Endometrium (tissue), 2 donors: ENCODE measurements at regions not wholly inside any gene's neighbourhood (a gene's known extent, or its start where the extent isn't known, plus 50 kb on each side); places are given as distances from the start of the nearest gene placed in this dataset.
"Not testable (repeated sequence)": the region's sequence is repeated elsewhere in the genome, so short reads cannot be mapped to it uniquely, and the experiment has no call there.

ENCODE experiments used
- FAIRE-seq: peaks from 2 replicates; lab custom pipeline; 2012; peaks lifted over from hg19 to GRCh38; lab: Jason Lieb, UNC
- donor health status: control.
- donor health status: control.

GRCh38 chr4:134501973-134502643, 300.5 kb upstream of the PABPC4L start:
- no peak for FAIRE-seq

- not testable (repeated sequence) for FAIRE-seq
Measured at GRCh38 chr4:134501488-134501887, 299.9 kb upstream of the PABPC4L start.

DNA sequence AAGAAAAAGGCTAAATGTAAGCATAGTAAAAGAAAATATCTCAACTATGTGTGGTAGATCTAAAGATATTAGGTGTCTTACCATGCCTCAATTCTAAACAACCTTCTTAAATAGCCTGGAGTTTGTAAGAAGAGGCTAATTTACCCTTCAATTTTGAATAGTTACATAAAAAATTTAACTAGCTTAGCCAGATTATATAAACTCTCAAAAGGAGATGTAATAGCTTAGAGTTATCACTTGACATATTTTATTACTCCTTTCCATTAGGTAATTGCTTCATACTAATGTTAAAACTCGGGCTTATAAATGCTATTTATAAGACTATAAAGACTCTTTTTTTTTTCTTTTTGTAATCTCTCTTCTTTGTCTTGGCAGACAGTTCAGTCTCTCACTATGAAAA, 297.5 kb upstream of the PABPC4L start:
- FAIRE-seq: peak; percentile 83

- no peak for FAIRE-seq
Measured at GRCh38 chr4:134490863-134491262, 289.3 kb upstream of the PABPC4L start.

GRCh38 chr4:134483514-134483913, 281.9 kb upstream of the PABPC4L start:
- FAIRE-seq: not testable (repeated sequence)

DNA sequence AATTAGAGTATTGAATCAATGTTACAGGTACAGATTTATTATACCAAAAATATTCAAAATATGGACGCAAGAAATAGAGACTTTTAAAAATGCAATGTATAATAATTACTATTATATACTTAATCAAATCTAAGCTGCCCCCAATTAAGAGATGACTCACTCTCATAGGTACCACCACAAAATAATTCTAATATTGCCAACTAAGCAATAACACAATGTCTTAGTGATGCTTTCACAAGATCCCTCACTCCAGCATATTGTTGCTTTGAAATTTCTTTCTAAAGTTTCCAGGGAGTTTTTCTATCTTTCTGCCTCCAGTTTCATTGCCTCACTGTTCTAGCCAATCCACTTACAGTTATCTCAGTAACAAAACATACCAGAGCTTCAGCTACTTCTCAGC, 270.0 kb upstream of the PABPC4L start:
- no peak for FAIRE-seq

- no peak for FAIRE-seq
Measured at GRCh38 chr4:134470544-134470943, 269.0 kb upstream of the PABPC4L start.

GRCh38 chr4:134465417-134465816, 263.8 kb upstream of the PABPC4L start:
- FAIRE-seq: no peak

- FAIRE-seq: no peak
Measured at GRCh38 chr4:134463771-134464170, 262.2 kb upstream of the PABPC4L start.

GRCh38 chr4:134426821-134427220, 225.2 kb upstream of the PABPC4L start:
- no peak for FAIRE-seq

DNA sequence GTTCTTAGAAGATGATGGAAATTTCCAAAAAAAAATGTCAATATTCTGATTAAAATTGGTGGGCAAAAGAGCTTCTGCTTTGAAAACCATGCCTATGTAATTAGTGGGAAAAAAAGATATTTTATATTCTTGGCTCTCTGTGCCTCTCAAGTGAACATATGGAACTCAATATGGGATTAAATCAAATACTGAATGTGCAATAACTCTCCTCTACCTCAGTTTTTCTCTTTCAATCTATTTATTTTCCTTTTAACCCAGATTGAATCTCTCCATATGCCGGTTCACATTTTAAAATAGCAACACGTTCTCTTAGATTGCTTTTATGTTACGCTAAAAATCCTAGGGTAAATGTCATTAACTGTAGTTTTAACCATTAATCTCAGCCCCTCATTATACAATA, 224.2 kb upstream of the PABPC4L start:
- FAIRE-seq: no peak

DNA sequence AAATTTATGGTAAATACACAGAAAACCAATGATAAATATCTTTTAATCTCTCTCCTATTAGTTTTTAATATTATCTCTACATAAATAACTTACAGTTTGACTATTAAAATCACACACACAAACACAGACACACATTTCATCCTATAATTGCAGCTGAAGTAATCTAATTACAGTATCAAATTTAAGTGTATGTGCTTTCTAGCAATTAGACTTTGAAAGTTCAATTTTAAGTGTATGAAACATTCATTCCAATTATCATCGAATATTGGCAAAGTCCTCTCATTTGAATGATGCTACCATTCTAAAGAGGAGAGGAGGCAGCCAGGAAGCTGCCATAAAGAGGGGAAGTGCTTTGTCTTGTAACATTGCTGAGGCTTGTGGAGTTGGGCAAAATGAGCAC, 221.2 kb upstream of the PABPC4L start:
- no peak for FAIRE-seq

DNA sequence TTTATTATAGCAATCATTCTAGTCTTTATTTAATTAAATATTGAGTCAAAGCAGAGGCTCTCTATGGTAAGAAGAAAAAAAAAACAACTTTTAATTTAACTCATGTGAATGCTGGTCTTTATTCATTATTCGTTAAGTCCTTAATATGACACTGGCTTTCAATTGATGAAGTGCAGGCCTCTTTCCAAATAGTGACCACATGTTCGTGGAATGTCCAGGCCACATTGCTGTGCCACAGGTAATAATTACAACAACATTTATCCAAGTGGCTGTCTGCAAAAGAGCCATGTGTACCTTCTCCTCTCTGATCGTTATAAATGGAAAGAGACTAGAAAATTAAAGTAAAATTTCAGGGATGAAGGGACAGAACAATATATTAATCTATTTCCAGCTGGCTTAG, 220.1 kb upstream of the PABPC4L start:
- FAIRE-seq: peak; percentile 62

GRCh38 chr4:134408897-134409296, 207.3 kb upstream of the PABPC4L start:
- FAIRE-seq: no peak

DNA sequence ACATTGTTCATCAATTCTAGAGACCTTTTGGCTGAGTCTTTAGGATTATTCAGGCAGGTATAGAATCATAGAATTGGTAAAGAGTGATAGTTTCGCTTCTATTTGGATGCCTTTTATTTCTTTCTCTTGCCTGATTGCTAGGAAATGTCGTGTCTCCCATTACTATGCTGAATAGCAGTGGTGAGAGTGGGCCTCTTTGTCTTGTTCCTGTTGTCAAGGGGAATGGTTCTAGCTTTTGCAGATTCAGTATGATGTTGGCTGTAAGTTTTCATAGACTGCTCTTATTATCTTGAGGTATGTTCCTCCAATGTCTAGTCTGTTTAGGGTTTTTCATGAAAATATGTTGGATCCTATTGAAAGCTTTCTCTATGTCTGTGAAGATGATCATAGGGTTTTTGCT, 200.2 kb upstream of the PABPC4L start:
- FAIRE-seq: no peak

GRCh38 chr4:134393592-134393991, 192.0 kb upstream of the PABPC4L start:
- no peak for FAIRE-seq

GRCh38 chr4:134390319-134390718, 188.7 kb upstream of the PABPC4L start:
- no peak for FAIRE-seq

DNA sequence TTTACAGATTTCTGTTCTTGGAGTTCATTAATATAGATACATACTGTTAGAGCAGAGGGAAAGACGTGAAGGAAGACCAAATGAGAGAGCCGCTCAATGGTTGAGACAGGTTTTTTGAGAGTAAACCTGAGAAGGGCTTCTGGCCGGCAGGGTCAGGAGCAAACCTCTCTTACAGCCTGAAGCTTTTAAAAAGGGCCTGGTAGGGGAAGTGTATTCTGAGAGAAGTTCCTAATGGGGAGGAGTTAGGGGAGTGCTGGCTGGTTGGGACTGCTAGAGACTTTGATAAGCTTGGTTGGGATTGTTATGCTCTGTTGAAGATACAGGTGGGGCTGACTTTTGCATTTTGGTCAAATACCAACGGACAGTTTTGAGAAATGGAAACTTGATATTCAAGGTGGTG, 186.8 kb upstream of the PABPC4L start:
- FAIRE-seq: no peak

DNA sequence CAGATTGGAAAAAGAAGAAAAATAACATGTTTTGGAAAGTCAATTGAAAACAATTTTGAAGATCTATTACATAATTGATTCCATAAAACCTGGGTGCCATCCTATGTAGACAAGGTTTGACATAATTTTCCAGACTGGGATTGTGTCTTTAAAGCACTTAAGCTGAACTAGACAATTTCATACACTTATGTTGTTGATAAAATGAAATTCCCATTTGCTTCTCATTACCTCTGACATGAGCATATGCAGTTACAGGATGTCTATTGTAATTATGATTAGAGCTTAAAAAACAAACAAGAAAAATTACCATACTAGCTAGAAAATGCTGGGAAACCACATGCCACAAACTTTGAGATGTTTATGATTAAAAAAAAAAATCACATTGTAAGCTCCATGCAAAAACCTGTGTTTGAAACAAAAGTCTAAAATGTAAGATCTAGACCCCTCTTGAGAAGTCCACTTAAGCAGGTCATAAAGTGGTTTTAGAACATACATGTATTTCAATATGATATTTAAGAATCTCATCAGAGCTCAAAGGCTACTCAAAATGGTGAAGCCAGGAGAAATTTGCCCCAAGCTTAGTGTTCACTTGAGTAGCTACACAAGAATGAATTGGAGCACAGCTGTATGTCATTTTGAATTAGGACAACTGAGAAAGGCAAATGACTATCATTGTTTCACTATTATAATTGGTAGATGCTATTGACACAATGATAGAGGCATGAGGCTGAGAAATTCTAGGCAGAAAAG, 181.1 kb upstream of the PABPC4L start:
- FAIRE-seq: no peak

- no peak for FAIRE-seq
Measured at GRCh38 chr4:134375775-134376174, 174.2 kb upstream of the PABPC4L start.

DNA sequence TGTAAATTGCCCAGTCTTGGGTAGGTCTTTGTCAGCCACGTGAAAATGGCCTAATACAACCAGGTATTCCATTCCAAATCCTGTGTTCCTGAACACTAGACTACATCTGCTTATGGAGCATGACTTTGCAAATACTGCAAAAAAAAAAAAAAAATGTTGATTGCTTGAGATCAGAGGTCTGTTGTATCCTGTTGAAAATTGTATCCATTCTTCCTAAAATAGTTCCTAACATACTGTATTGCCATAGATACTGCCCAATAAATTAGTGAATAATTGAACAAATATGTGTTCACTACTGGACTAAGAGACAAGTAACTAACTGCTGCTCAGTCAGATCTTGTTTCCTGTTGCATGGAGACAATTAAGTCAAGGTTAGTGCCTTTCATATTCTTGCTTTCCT, 164.3 kb upstream of the PABPC4L start:
- no peak for FAIRE-seq

DNA sequence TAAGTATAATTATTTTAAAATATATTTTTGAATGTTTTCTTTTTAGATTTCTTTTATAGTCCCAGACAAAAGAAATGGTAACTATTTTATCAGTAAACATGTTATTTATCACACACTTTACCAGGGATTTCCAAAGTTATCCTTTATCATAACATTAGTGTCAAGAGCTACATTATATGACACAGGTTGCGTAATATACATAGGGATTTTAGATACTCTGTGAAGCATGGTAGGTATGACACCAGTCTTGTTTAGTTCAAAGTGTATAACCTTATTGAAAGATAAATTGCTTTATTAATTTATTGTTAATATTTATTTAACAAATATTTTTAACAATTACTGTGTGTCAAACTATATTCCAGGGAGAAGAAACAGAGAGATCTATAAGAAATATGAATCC, 163.3 kb upstream of the PABPC4L start:
- peak; percentile 69 for FAIRE-seq

DNA sequence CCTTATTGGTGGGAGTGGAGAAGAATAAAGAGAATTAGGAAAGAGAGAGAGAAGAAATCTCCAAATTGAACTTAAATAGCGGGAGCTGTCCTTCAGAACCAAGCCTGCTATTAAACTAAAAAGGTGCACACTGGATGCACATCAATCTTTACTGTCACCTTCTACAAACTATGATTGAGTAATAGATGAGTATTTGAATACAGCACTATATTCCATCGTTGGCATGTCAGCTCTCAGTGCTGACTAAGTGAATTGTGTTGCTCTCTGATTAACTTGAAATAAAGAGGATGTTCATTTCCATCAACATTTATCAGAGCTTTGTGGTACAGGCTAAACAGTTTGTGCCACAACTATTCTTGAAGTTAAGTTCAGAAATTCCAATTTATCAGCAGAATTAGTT, 143.7 kb upstream of the PABPC4L start:
- FAIRE-seq: no peak

- FAIRE-seq: no peak
Measured at GRCh38 chr4:134343656-134344055, 142.1 kb upstream of the PABPC4L start.
